B cell (primary cell): ENCODE measurements at regions not wholly inside any gene's neighbourhood (a gene's known extent, or its start where the extent isn't known, plus 50 kb on each side); places are given as distances from the start of the nearest gene placed in this dataset.
"Not testable (repeated sequence)": the region's sequence is repeated elsewhere in the genome, so short reads cannot be mapped to it uniquely, and the experiment has no call there.

ENCODE experiments used
- ATAC-seq: fragments of 200-7000 bp; cut with Tn5 transposase; one replicate; pipeline ENCODE4 v1.10.0; 2021; ENCODE audit warnings: low read depth, mild to moderate bottlenecking, moderate number of reproducible peaks, moderate library complexity
- CTCF ChIA-PET: fragments of 350-600 bp; sonication (Branson Sonifier 250); formaldehyde crosslinking; loops from one replicate; lab custom pipeline; 2021; ENCODE audit warnings: antibody characterized with exemption, inconsistent platforms; lab: Charles Lee
- POLR2A ChIA-PET: fragments of 350-600 bp; sonication (Branson Sonifier 250); formaldehyde crosslinking; loops from one replicate; lab custom pipeline; 2021; ENCODE audit warnings: antibody characterized with exemption; lab: Charles Lee
- DNase-seq: peaks from one replicate; pipeline ENCODE4 v3.0.0; 2013
- H2AFZ ChIP-seq: 2 replicates; pipeline ENCODE4 v1.6.1; 2012; ENCODE audit warnings: mild to moderate bottlenecking, low read depth, low read length; ENCODE audit not compliant: insufficient read depth, poor library complexity, severe bottlenecking
- H3K27ac ChIP-seq, 2 donors: 1 replicate in 1 of 2; 2 replicates in 1 of 2; pipeline ENCODE4 v1.5.1; 2012 to 2013; ENCODE audit warnings: low read length in 2 of 2, mild to moderate bottlenecking in 2 of 2, moderate library complexity in 1 of 2
- H3K27me3 ChIP-seq, 4 experiments: fragments of 200-600 bp in 1 of 4; sonication (generic) in 1 of 4; replicated peaks in 1 of 4; 1 replicate in 2 of 4; 2 replicates in 2 of 4; pipeline versions ENCODE4 v1.6.1 to v1.7.0; 2013 to 2016; ENCODE audit warnings: low read length in 3 of 4, mild to moderate bottlenecking in 2 of 4, mixed read lengths in 1 of 4, moderate library complexity in 1 of 4; ENCODE audit not compliant: insufficient read depth in 4 of 4, control insufficient read depth in 3 of 4; ENCODE audit errors: control extremely low read depth in 1 of 4
- H3K36me3 ChIP-seq, 2 experiments: replicated peaks in 1 of 2; 1 replicate in 1 of 2; 2 replicates in 1 of 2; pipeline versions ENCODE4 v1.6.1 to v1.7.1; 2013; ENCODE audit warnings: low read length in 1 of 2; ENCODE audit not compliant: insufficient read depth in 2 of 2, control insufficient read depth in 1 of 2; ENCODE audit errors: control extremely low read depth in 1 of 2, extremely low read depth in 1 of 2
- H3K4me1 ChIP-seq, 2 donors: fragments of 200-600 bp in 1 of 2; sonication (generic) in 1 of 2; 1 replicate in 1 of 2; 2 replicates in 1 of 2; pipeline versions ENCODE4 v1.5.1 to v1.6.1; 2013 to 2017; ENCODE audit warnings: low read length in 2 of 2; ENCODE audit not compliant: control insufficient read depth in 2 of 2, insufficient read depth in 2 of 2
- H3K4me2 ChIP-seq: replicated peaks from 2 replicates; pipeline ENCODE3; 2012; ENCODE audit warnings: mild to moderate bottlenecking, low read depth, low read length; ENCODE audit not compliant: poor library complexity, severe bottlenecking
- H3K4me3 ChIP-seq, 5 experiments: fragments of 200-600 bp in 1 of 5; sonication (generic) in 1 of 5; 1 replicate in 3 of 5; 2 replicates in 2 of 5; pipeline versions ENCODE4 v1.5.1 to v1.7.0; 2011 to 2016; ENCODE audit warnings: low read length in 4 of 5, mild to moderate bottlenecking in 4 of 5, low read depth in 2 of 5, control low read depth in 1 of 5, moderate library complexity in 1 of 5; ENCODE audit not compliant: insufficient read depth in 1 of 5; ENCODE audit errors: control extremely low read depth in 1 of 5, extremely low read depth in 1 of 5
- H3K79me2 ChIP-seq: fragments of 200-600 bp; sonication (generic); one replicate; pipeline ENCODE4 v1.6.0; 2016; ENCODE audit warnings: low read length; ENCODE audit not compliant: control insufficient read depth, insufficient read depth
- H3K9ac ChIP-seq: fragments of 200-600 bp; sonication (generic); 2 replicates; pipeline ENCODE4 v1.6.1; 2017; ENCODE audit warnings: mild to moderate bottlenecking, low read length, moderate library complexity
- H3K9me3 ChIP-seq, 3 donors: one replicate each; pipeline versions ENCODE4 v1.6.1 to v1.7.1; 2013; ENCODE audit warnings: low read length in 2 of 3; ENCODE audit not compliant: control insufficient read depth in 2 of 3, insufficient read depth in 1 of 3; ENCODE audit errors: control extremely low read depth in 1 of 3
- H4K20me1 ChIP-seq: 2 replicates; pipeline ENCODE4 v1.6.0; 2012; ENCODE audit warnings: mild to moderate bottlenecking, low read length; ENCODE audit not compliant: insufficient read depth, control insufficient read depth, poor library complexity, severe bottlenecking
- H3K27ac Mint-ChIP-seq: one replicate; pipeline ENCODE4 v1.8.0; 2021; ENCODE audit warnings: mixed read lengths
- H3K27me3 Mint-ChIP-seq: one replicate; pipeline ENCODE4 v1.8.0; 2021; ENCODE audit warnings: mixed read lengths
- H3K4me1 Mint-ChIP-seq: one replicate; pipeline ENCODE4 v1.8.0; 2021; ENCODE audit warnings: mixed read lengths
- H3K4me3 Mint-ChIP-seq: one replicate; pipeline ENCODE4 v1.8.0; 2021; ENCODE audit warnings: mixed read lengths
- H3K9me3 Mint-ChIP-seq: one replicate; pipeline ENCODE4 v1.8.0; 2022; ENCODE audit warnings: mixed read lengths; ENCODE audit not compliant: insufficient read depth
- EZH2 ChIP-seq: IDR thresholded peaks from 2 replicates; pipeline ENCODE4 v1.6.1; 2012; ENCODE audit warnings: borderline replicate concordance, low read depth, mild to moderate bottlenecking, moderate library complexity, low read length; ENCODE audit not compliant: insufficient read depth, poor library complexity, severe bottlenecking
- WGBS: methylation state at CpG from one replicate; pipeline ENCODE4 v1.1.5; 2013; ENCODE audit warnings: missing lambda C conversion rate; ENCODE audit not compliant: insufficient coverage; 5-methylcytosine and 5-hydroxymethylcytosine counted together
- intact Hi-C: fragments of 100-400 bp; cut with micrococcal nuclease; formaldehyde crosslinking; loops from one replicate; pipeline ENCODE4 v1.10.0; 2022
- TF ChIP-seq, protein P1 (sequence below): fragments of 200-600 bp; IDR thresholded peaks from one replicate; pipeline ENCODE4 v1.8.0; 2022; ENCODE audit warnings: antibody characterized with exemption, mild to moderate bottlenecking

DNA sequence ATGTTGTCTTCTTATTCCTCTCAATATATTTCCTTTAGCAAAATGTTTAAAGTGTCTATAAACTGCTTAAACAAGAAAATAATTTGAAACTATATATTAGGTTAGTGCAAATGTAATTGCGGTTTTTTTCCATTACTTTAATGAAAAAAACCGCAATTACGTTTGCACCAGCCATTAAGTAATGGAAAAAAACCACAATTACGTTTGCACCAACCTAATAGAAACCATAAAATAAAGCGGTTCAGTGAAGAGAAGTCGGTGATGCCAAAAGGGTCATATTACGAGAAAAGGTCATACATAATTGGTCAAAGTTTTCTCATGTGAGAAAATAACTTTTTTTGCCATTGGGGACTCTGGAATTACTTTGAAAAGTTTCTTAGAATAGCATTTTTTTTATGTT, 385.6 kb upstream of the ST8SIA4 start:
- H3K27ac ChIP-seq: no peak overlapping the region
- DNase-seq (no peak), ATAC-seq (no peak)
- H3K4me1 ChIP-seq: no peaks in the 10 kb centered on the region
- H3K9ac ChIP-seq: no peak overlapping the region
- no peaks in the 10 kb centered on the region for H3K79me2 ChIP-seq
- H3K27ac Mint-ChIP-seq: no peak overlapping the region
- no peaks in the 10 kb centered on the region for H3K36me3 ChIP-seq
- no peaks in the 10 kb centered on the region for H3K9me3 Mint-ChIP-seq
- no peak overlapping the region for H3K4me3 ChIP-seq
- H3K27me3 ChIP-seq: no peaks in the 10 kb centered on the region
- no peaks in the 10 kb centered on the region for H4K20me1 ChIP-seq
- CTCF ChIA-PET: no interaction called here
- H3K4me1 Mint-ChIP-seq: no peaks in the 10 kb centered on the region
- no peak overlapping the region for H3K4me2 ChIP-seq
- no CpG with 5 or more reads among the region's 7 CpGs for WGBS
- H3K27me3 Mint-ChIP-seq: no peaks in the 10 kb centered on the region
- POLR2A ChIA-PET: no interaction called here
- H2AFZ ChIP-seq: no peak overlapping the region
- no peak for TF ChIP-seq EZH2
- TF ChIP-seq, protein P1, sequence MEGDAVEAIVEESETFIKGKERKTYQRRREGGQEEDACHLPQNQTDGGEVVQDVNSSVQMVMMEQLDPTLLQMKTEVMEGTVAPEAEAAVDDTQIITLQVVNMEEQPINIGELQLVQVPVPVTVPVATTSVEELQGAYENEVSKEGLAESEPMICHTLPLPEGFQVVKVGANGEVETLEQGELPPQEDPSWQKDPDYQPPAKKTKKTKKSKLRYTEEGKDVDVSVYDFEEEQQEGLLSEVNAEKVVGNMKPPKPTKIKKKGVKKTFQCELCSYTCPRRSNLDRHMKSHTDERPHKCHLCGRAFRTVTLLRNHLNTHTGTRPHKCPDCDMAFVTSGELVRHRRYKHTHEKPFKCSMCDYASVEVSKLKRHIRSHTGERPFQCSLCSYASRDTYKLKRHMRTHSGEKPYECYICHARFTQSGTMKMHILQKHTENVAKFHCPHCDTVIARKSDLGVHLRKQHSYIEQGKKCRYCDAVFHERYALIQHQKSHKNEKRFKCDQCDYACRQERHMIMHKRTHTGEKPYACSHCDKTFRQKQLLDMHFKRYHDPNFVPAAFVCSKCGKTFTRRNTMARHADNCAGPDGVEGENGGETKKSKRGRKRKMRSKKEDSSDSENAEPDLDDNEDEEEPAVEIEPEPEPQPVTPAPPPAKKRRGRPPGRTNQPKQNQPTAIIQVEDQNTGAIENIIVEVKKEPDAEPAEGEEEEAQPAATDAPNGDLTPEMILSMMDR: no peak
- intact Hi-C loops: no loop called here
- no peaks in the 10 kb centered on the region for H3K9me3 ChIP-seq
- no peak overlapping the region for H3K4me3 Mint-ChIP-seq

DNA sequence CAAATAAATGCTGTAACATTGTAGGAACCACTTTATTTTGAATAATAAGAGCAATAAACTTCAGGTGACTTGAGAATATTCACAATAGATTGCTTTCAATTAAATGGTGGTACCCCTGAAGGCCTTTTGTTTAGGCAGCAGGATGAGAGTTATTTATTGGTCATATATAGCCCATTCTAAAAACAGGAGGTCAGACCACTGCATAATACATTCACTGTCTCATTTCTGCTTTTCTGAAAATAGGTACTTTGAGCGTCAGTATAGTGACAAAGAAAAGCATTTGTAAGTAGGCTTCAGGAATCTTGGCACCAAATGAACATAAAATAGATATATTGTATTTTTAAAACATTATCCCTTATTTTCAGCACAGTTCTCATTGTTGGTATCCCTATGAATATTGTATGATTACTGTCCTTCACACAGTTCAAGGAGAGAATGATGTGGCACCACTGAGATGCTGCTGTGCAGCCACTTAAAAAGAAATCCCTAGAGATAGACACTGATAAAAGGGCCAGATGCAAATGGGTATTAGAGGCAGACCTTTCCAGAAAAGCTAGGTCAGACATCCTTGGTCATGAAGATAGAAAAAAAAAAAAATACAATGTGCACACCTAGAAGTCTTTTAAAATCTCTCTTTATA, 381.8 kb upstream of the ST8SIA4 start:
- Histone ChIP-seq H3K27ac (no peak overlapping the region), H3K4me2 (no peak overlapping the region), H3K4me3 (no peak overlapping the region), H3K79me2 (no peaks in the 10 kb centered on the region), H4K20me1 (no peaks in the 10 kb centered on the region), H3K36me3 (no peaks in the 10 kb centered on the region), H2AFZ (no peak overlapping the region), H3K9ac (no peak overlapping the region), H3K4me1 (no peaks in the 10 kb centered on the region), H3K27me3 (no peaks in the 10 kb centered on the region), H3K9me3 (no peaks in the 10 kb centered on the region)
- Mint-ChIP-seq H3K27ac (no peak overlapping the region), H3K4me3 (no peak overlapping the region), H3K4me1 (no peaks in the 10 kb centered on the region), H3K9me3 (no peaks in the 10 kb centered on the region), H3K27me3 (no peaks in the 10 kb centered on the region)
- no CpG with 5 or more reads among the region's 1 CpG for WGBS
- intact Hi-C loops: no loop called here
- TF ChIP-seq EZH2: no peak
- TF ChIP-seq, protein P1: no peak
- no peak for DNase-seq
- CTCF ChIA-PET: no interaction called here
- POLR2A ChIA-PET: no interaction called here
- ATAC-seq: no peak

DNA sequence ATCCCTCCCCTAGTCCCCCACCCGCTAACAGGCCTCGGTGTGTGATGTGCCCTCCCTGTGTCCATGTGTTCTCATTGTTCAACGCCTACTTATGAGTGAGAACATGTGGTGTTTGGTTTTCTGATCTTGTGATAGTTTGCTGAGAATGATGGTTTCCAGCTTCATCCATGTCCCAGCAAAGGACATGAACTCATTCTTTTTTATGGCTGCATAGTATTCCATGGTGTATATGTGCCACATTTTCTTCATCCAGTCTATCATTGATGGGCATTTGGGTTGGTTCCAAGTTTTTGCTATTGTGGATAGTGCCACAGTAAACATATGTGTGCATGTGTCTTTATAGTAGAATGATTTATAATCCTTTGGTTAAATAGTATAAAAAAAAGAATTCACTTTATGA, 380.9 kb upstream of the ST8SIA4 start:
- H3K4me1 ChIP-seq, H3K4me3 ChIP-seq, H3K9ac ChIP-seq, H3K4me1 Mint-ChIP-seq, H3K9me3 ChIP-seq, H3K27me3 ChIP-seq, H3K27me3 Mint-ChIP-seq, ATAC-seq, H3K36me3 ChIP-seq, H3K79me2 ChIP-seq, H2AFZ ChIP-seq, H3K27ac Mint-ChIP-seq, CTCF ChIA-PET, DNase-seq, H3K9me3 Mint-ChIP-seq, POLR2A ChIA-PET, H4K20me1 ChIP-seq, H3K4me3 Mint-ChIP-seq, intact Hi-C loops, H3K27ac ChIP-seq, H3K4me2 ChIP-seq: not testable (repeated sequence)
- no CpG with 5 or more reads among the region's 3 CpGs for WGBS
